HK-2 (cell line): ENCODE measurements at regions not wholly inside any gene's neighbourhood (a gene's known extent, or its start where the extent isn't known, plus 50 kb on each side); places are given as distances from the start of the nearest gene placed in this dataset.
"Not testable (repeated sequence)": the region's sequence is repeated elsewhere in the genome, so short reads cannot be mapped to it uniquely, and the experiment has no call there.

Source experiments
- DNase-seq: peaks from one replicate; pipeline ENCODE4 v3.0.0-alpha.2; 2018; ENCODE audit not compliant: unreplicated experiment

DNA sequence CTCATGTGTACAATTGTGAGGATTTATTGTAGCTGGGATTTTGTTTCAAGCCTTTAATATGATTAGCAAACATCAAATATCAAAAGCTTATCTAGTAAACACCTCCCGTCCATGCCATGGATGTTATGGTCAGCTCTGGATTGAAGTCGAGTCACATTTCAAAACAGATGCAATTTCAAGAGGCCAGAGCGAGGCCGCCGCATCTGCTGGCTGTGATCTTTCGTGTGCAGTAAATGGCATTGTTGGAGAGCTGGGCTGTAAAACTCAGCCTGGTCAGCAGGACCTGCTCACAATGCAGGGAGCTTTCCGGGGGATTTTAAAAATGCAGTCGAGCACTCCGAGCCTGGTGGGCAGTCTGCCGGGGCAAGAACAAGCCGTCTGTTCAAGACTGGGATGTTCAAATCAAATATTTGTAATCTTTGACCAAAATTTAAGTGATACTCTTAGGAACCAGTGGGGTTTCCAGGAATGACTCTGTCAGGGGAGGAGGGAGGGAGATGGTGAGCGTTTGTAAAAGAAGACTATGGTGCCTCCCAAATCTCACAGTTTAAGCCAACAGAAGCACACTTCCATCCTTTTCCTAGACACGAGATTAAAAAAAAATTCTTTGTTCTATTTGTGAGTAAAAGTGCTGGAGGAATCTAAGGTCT is 97.6 kb downstream of the MYCN start:
- DNase-seq, result no peak

- no peak for DNase-seq
These were observed 96.6 kb downstream of the MYCN start for GRCh38 chr2:16036951-16037350.

- no peak for DNase-seq
These were observed 95.7 kb downstream of the MYCN start for GRCh38 chr2:16035747-16036745.

- DNase-seq, result no peak
These were observed 94.8 kb downstream of the MYCN start for GRCh38 chr2:16034975-16035746.

GRCh38 chr2:16034151-16034974 is 94.0 kb downstream of the MYCN start:
- DNase-seq, result no peak

DNA sequence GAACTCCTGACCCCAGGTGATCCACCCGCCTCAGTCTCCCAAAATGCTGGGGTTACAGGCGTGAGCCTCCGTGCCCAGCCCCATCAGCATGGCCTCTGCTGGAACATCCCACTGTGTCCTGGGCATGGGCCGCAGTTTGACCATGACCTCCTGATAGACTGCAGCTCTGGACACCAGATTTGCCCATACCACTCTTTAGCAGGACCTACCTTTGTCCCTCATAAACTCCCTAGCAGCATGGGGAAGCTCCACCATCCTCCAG is 92.6 kb downstream of the MYCN start:
- no peak for DNase-seq

- DNase-seq, result no peak
These were observed 92.1 kb downstream of the MYCN start for GRCh38 chr2:16032282-16033031.

- DNase-seq, result no peak
These were observed 91.5 kb downstream of the MYCN start for GRCh38 chr2:16031848-16032159.

- no peak for DNase-seq
These were observed 90.9 kb downstream of the MYCN start for GRCh38 chr2:16031058-16031847.

GRCh38 chr2:16030206-16031057 is 90.1 kb downstream of the MYCN start:
- no peak for DNase-seq

GRCh38 chr2:16028644-16029043 is 88.3 kb downstream of the MYCN start:
- no peak for DNase-seq

- DNase-seq, result no peak
These were observed 86.6 kb downstream of the MYCN start for GRCh38 chr2:16026816-16027501.

- DNase-seq, result no peak
These were observed 85.7 kb downstream of the MYCN start for GRCh38 chr2:16025876-16026640.

DNA sequence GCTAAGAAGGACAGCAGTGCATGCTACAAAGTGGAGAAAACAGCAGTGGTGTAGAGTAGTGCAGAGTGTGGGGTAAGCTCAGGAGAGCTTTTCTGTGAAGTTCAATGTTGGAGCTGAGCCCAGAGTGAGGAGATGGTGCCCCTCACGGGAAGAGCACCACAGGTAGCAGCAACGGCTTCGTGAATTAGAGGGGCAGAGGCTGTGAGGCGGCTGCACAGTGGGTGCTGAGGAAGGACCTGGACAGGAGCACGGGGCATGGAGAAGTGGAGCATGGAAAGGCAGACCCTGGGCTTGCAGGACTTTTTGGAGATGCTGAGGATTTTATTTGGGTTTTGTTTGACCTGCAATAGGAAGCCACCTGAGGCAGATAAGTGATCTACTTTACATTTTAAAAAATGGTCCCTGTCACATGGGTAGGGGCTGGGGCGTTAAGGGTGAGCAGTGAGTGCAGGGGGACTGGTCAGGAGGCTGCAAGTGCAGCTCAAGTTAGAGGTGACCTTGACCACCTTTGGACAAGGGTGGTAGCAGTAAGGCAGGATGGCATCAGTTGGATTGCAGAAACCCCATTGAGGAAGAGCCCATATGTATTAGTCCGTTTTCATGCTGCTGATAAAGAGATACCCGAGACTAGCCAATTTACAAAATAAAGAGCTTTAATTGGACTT is 85.0 kb downstream of the MYCN start:
- DNase-seq, result no peak

GRCh38 chr2:16024628-16025027 is 84.3 kb downstream of the MYCN start:
- not testable (repeated sequence) for DNase-seq

GRCh38 chr2:16023506-16024360 is 83.4 kb downstream of the MYCN start:
- DNase-seq, result no peak
